ENCODE measurements at regions not wholly inside any gene's neighbourhood (a gene's known extent, or its start where the extent isn't known, plus 50 kb on each side); places are given as distances from the start of the nearest gene placed in this dataset.

DNA sequence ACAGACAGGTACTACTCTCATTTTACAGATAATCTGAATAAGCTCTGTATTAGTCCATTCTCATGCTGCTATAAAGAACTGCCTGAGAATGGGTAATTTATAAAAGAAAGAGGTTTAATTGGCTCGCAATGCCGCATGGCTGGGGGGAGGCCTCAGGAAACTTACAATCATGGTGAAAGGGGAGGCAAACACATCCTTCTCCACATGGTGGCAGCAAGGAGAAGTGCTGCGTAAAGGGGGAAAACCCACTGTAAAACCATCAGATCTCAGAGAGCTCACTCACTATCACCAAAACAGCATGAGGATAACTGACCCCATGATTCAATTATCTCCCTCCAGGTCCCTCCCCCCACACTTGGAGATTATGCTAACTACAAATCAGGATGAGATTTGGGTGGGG lies 254.4 kb downstream of the KCNE4 start:
- TF ChIP-seq LEF1 (IDR thresholded peaks at IDR 0.05; ENCODE audit: borderline replicate concordance) (no peak), FOXM1 (IDR thresholded peaks at IDR 0.05; ENCODE audit: borderline replicate concordance) (no peak), NFRKB (IDR thresholded peaks at IDR 0.05) (no peak)

Data from HEK293T (cell line).